HG03558 (cell line): ENCODE measurements at regions not wholly inside any gene's neighbourhood (a gene's known extent, or its start where the extent isn't known, plus 50 kb on each side); places are given as distances from the start of the nearest gene placed in this dataset.
"Not testable (repeated sequence)": the region's sequence is repeated elsewhere in the genome, so short reads cannot be mapped to it uniquely, and the experiment has no call there.

Source experiments
- ATAC-seq: cut with Tn5 transposase; IDR thresholded peaks from one replicate; pipeline ENCODE4 v1.9.1; 2021; ENCODE audit warnings: moderate number of reproducible peaks; ENCODE audit not compliant: unreplicated experiment; ENCODE audit errors: extremely low read depth

GRCh38 chr1:147072482-147073432, 99.5 kb downstream of the PRKAB2 start:
- no peak for ATAC-seq

- no peak for ATAC-seq
These were observed 101.1 kb downstream of the PRKAB2 start for GRCh38 chr1:147071142-147071541.

- ATAC-seq, result no peak
These were observed 109.3 kb downstream of the PRKAB2 start for GRCh38 chr1:147062956-147063355.

- not testable (repeated sequence) for ATAC-seq
These were observed 110.4 kb downstream of the PRKAB2 start for GRCh38 chr1:147061880-147062279.

- no peak for ATAC-seq
These were observed 115.1 kb downstream of the NBPF12 start for GRCh38 chr1:147053269-147053668.

- no peak for ATAC-seq
These were observed 114.6 kb downstream of the NBPF12 start for GRCh38 chr1:147052677-147053076.

GRCh38 chr1:147052143-147052542, 114.0 kb downstream of the NBPF12 start:
- ATAC-seq, result no peak

GRCh38 chr1:147051136-147051535, 113.0 kb downstream of the NBPF12 start:
- ATAC-seq, result no peak

GRCh38 chr1:147050654-147051053, 112.5 kb downstream of the NBPF12 start:
- ATAC-seq, result no peak

- ATAC-seq, result peak; percentile 59
These were observed 108.8 kb downstream of the NBPF12 start for GRCh38 chr1:147046863-147047394.

GRCh38 chr1:147046189-147046862, 108.2 kb downstream of the NBPF12 start:
- peak; percentile 12 for ATAC-seq
